Uterus (tissue), 3 donors: ENCODE measurements at regions not wholly inside any gene's neighbourhood (a gene's known extent, or its start where the extent isn't known, plus 50 kb on each side); places are given as distances from the start of the nearest gene placed in this dataset.
"Not testable (repeated sequence)": the region's sequence is repeated elsewhere in the genome, so short reads cannot be mapped to it uniquely, and the experiment has no call there.

Experiments used
- DNase-seq, 2 donors: peaks; one replicate each; pipeline ENCODE4 v3.0.0-alpha.2; 2019 to 2020
- H3K27ac ChIP-seq, 2 donors: fragments of 200-600 bp; sonication (generic); 1 replicate in 1 of 2; 2 replicates in 1 of 2; pipeline ENCODE4 v1.5.1; 2016 to 2018
- H3K27me3 ChIP-seq, 2 donors: fragments of 200-600 bp; sonication (generic); one replicate each; pipeline ENCODE4 v1.5.1; 2018 to 2019; ENCODE audit warnings: control low read depth in 1 of 2
- H3K36me3 ChIP-seq, 2 donors: fragments of 200-600 bp; sonication (generic); one replicate each; pipeline ENCODE4 v1.5.1; 2019; ENCODE audit warnings: control low read depth in 1 of 2
- H3K4me1 ChIP-seq, 2 donors: fragments of 200-600 bp; sonication (generic); one replicate each; pipeline ENCODE4 v1.5.1; 2018 to 2019; ENCODE audit warnings: control low read depth in 1 of 2
- H3K4me3 ChIP-seq, 2 donors: fragments of 200-600 bp; sonication (generic); 1 replicate in 1 of 2; 2 replicates in 1 of 2; pipeline ENCODE4 v1.5.1; 2018 to 2019; ENCODE audit warnings: mild to moderate bottlenecking in 1 of 2
- H3K9me3 ChIP-seq, 2 donors: fragments of 200-600 bp; sonication (generic); one replicate each; pipeline ENCODE4 v1.5.1; 2019; ENCODE audit warnings: control low read depth in 1 of 2
- CTCF ChIP-seq, 4 experiments: fragments of 200-600 bp in 2 of 4; fragments of 450-650 bp in 2 of 4; sonication (generic) in 2 of 4; IDR thresholded peaks; one replicate each; pipeline ENCODE4 v1.5.1; 2016 to 2019; ENCODE audit warnings: antibody characterized with exemption in 4 of 4, mild to moderate bottlenecking in 2 of 4, moderate library complexity in 1 of 4
- POLR2A ChIP-seq, 2 donors: fragments of 450-650 bp; IDR thresholded peaks; one replicate each; pipeline ENCODE4 v1.6.1; 2016; ENCODE audit warnings: antibody characterized with exemption in 2 of 2, mild to moderate bottlenecking in 1 of 2, moderate library complexity in 1 of 2
- intact Hi-C: fragments of 100-400 bp; cut with DNase I; formaldehyde crosslinking; loops from one replicate; pipeline ENCODE4 v1.15.1; 2023; ENCODE audit warnings: low total_unique reads
- donor health status: DM: yes; HTN: yes; CAD: no.

DNA sequence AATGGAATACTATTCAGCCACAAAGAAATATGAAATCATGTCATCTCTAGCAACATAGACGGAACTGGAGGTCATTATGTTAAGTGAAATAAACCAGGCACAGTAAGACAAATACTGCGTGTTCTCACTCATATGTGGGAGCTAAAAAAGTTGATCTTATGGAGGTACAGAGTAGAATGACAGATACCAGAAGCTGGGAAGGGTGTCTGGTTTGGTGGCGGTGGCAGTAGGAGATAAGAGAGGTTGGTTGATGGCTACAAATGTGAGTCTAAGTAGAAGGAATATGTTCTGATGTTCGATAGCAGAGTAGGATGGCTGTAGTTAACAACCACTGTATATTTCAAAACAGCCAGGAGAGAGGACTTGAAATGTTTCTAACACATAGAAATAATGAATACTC lies 121.6 kb downstream of the PLPPR4 start:
- Histone ChIP-seq H3K27ac (no peak overlapping the region), H3K4me1 (no peaks in the 10 kb centered on the region), H3K36me3 (no peaks in the 10 kb centered on the region), H3K4me3 (no peak overlapping the region), H3K27me3 (no peaks in the 10 kb centered on the region), H3K9me3 (no peaks in the 10 kb centered on the region)
- intact Hi-C loops = no loop called here
- DNase-seq = no peak
- TF ChIP-seq POLR2A (IDR thresholded peaks at IDR 0.05) = no peak
- no peak for TF ChIP-seq CTCF (IDR thresholded peaks at IDR 0.05)

GRCh38 chr1:99396389-99396788 lies 132.1 kb downstream of the PLPPR4 start:
- no peaks in the 10 kb centered on the region for H3K9me3 ChIP-seq
- TF ChIP-seq CTCF (IDR thresholded peaks at IDR 0.05) (no peak), POLR2A (IDR thresholded peaks at IDR 0.05) (no peak)
- H3K4me1 ChIP-seq = no peaks in the 10 kb centered on the region
- no peaks in the 10 kb centered on the region for H3K27me3 ChIP-seq
- no peaks in the 10 kb centered on the region for H3K36me3 ChIP-seq
- H3K4me3 ChIP-seq = no peak overlapping the region
- intact Hi-C loops = no loop called here
- no peak for DNase-seq
- H3K27ac ChIP-seq = no peak overlapping the region

DNA sequence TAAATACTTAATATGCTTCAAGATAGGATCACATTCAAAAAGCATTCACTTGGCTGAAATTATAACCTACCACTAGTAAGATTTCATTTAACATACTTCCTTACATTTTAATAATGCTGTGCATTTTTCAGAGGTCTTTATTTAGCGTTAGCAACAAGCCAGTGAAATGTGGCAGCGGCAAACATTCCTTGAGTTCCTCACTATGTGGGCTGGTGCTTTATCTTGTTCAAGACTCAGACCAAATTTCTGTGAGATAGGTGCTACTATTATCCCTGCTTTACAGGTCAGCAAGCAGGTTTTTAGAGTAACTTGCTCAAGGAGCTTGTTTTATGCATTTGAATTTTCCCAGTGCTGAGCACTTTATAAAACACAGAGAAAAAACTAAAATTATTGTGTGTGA lies 132.7 kb downstream of the PLPPR4 start:
- Histone ChIP-seq H3K4me1 (no peaks in the 10 kb centered on the region), H3K27me3 (no peaks in the 10 kb centered on the region), H3K4me3 (no peak overlapping the region), H3K9me3 (no peaks in the 10 kb centered on the region), H3K27ac (no peak overlapping the region), H3K36me3 (no peaks in the 10 kb centered on the region)
- DNase-seq = no peak
- intact Hi-C loops = no loop called here
- TF ChIP-seq POLR2A (IDR thresholded peaks at IDR 0.05) = no peak
- no peak for TF ChIP-seq CTCF (IDR thresholded peaks at IDR 0.05)

- Histone ChIP-seq H3K4me1 (no peaks in the 10 kb centered on the region), H3K27me3 (no peaks in the 10 kb centered on the region), H3K36me3 (no peaks in the 10 kb centered on the region), H3K4me3 (no peak overlapping the region), H3K27ac (no peak overlapping the region), H3K9me3 (no peaks in the 10 kb centered on the region)
- intact Hi-C loops = no loop called here
- no peak for DNase-seq
- no peak for TF ChIP-seq POLR2A (IDR thresholded peaks at IDR 0.05)
- TF ChIP-seq CTCF (IDR thresholded peaks at IDR 0.05) = no peak
Observed at GRCh38 chr1:99397863-99398262, 133.6 kb downstream of the PLPPR4 start.

DNA sequence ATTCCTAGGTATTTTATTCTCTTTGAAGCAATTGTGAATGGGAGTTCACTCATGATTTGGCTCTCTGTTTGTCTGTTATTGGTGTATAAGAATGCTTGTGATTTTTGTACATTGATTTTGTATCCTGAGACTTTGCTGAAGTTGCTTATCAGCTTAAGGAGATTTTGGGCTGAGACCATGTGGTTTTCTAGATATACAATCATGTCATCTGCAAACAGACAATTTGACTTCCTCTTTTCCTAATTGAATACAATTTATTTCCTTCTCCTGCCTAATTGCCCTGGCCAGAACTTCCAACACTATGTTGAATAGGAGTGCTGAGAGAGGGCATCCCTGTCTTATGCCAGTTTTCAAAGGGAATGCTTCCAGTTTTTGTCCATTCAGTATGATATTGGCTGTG lies 137.3 kb downstream of the PLPPR4 start:
- H3K27ac ChIP-seq, H3K36me3 ChIP-seq, DNase-seq, H3K9me3 ChIP-seq, H3K4me1 ChIP-seq, intact Hi-C loops, H3K27me3 ChIP-seq, H3K4me3 ChIP-seq: not testable (repeated sequence)

DNA sequence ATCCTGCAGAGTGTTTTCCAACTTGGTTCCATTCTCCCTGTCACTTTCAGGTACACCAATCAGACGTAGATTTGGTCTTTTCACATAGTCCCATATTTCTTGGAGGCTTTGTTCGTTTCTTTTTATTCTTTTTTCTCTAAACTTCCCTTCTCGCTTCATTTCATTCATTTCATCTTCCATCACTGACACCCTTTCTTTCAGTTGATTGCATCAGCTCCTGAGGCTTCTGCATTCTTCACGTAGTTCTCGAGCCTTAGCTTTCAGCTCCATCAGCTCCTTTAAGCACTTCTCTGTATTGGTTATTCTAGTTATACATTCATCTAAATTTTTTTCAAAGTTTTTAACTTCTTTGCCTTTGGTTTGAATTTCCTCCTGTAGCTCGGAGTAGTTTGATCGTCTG lies 140.1 kb downstream of the PLPPR4 start:
- DNase-seq, H3K4me1 ChIP-seq, intact Hi-C loops, H3K4me3 ChIP-seq, H3K9me3 ChIP-seq, H3K36me3 ChIP-seq, H3K27me3 ChIP-seq, H3K27ac ChIP-seq: not testable (repeated sequence)

DNA sequence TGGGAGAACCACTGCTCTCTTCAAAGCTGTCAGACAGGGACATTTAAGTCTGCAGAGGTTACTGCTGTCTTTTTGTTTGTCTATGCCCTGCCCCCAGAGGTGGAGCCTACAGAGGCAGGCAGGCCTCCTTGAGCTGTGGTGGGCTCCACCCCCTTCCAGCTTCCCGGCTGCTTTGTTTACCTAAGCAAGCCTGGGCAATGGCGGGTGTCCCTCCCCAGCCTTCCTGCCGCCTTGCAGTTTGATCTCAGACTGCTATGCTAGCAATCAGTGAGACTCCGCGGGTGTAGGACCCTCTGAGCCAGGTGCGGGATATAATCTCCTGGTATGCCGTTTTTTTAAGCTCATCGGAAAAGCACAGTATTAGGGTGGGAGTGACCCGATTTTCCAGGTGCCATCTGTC lies 141.0 kb downstream of the PLPPR4 start:
- intact Hi-C loops, H3K9me3 ChIP-seq, H3K27ac ChIP-seq, H3K4me1 ChIP-seq, H3K4me3 ChIP-seq, DNase-seq, H3K36me3 ChIP-seq, H3K27me3 ChIP-seq: not testable (repeated sequence)
